HepG2 (cell line): ENCODE measurements at regions not wholly inside any gene's neighbourhood (a gene's known extent, or its start where the extent isn't known, plus 50 kb on each side); places are given as distances from the start of the nearest gene placed in this dataset.

ENCODE experiments used
- ATAC-seq: fragments of 200-7000 bp; cut with Tn5 transposase; 3 replicates; pipeline ENCODE4 v1.9.1; 2020; ENCODE audit warnings: mild to moderate bottlenecking, moderate library complexity
- BruUV-seq: library from RNA; stranded (reverse); fragments of 400-500 nt; replicated peaks from 2 replicates; lab custom pipeline; 2021; lab: Mats Ljungman, UMichigan
- CTCF ChIA-PET: fragments of 300-600 bp; formaldehyde crosslinking; extraction: SDS; loops from one replicate; lab custom pipeline; 2021; ENCODE audit warnings: low total read pairs, inconsistent platforms, low intra/inter-chr PET ratio; lab: Yijun Ruan, JAX
- POLR2A ChIA-PET: fragments of 350-600 bp; sonication (Branson Sonifier 250); formaldehyde crosslinking; loops from one replicate; lab custom pipeline; 2020; ENCODE audit warnings: antibody characterized with exemption, inconsistent platforms; lab: Yijun Ruan, JAX
- DNase-seq: peaks from one replicate; pipeline ENCODE4 v3.0.0-alpha.2; 2015; ENCODE audit warnings: low spot score
- FAIRE-seq: peaks from 3 replicates; lab custom pipeline; 2011; peaks lifted over from hg19 to GRCh38; lab: Jason Lieb, UNC
- H2AFZ ChIP-seq: one replicate; pipeline ENCODE4 v1.6.1; 2011; ENCODE audit warnings: low read length, inconsistent platforms
- H3K27ac ChIP-seq: fragments of 300-600 bp; 3 replicates; pipeline ENCODE4 v1.8.0; 2011; ENCODE audit warnings: mixed run types, mild to moderate bottlenecking, mixed read lengths, low read length, inconsistent platforms; ENCODE audit not compliant: insufficient read depth; ENCODE audit errors: extremely low read length
- H3K27me3 ChIP-seq, 2 experiments: fragments of 200-600 bp in 1 of 2; 2 replicates in 1 of 2; 3 replicates in 1 of 2; pipeline versions ENCODE4 v1.6.0 to v1.8.0; 2011; ENCODE audit warnings: low read length in 2 of 2, mild to moderate bottlenecking in 2 of 2, moderate library complexity in 2 of 2, inconsistent platforms in 1 of 2; ENCODE audit not compliant: insufficient read depth in 2 of 2, control insufficient read depth in 1 of 2
- H3K36me3 ChIP-seq, 2 experiments: fragments of 200-600 bp in 1 of 2; replicated peaks in 1 of 2; 2 replicates in 1 of 2; 3 replicates in 1 of 2; pipeline versions ENCODE4 v1.5.1 to v1.8.0; 2011; ENCODE audit warnings: low read length in 2 of 2, inconsistent platforms in 1 of 2; ENCODE audit not compliant: insufficient read depth in 2 of 2, control insufficient read depth in 1 of 2
- H3K4me1 ChIP-seq: 2 replicates; pipeline ENCODE4 v1.5.1; 2012; ENCODE audit warnings: low read length, inconsistent platforms; ENCODE audit not compliant: insufficient read depth
- H3K4me2 ChIP-seq: 2 replicates; pipeline ENCODE4 v1.6.0; 2011; ENCODE audit warnings: low read depth, low read length, inconsistent platforms
- H3K4me3 ChIP-seq, 3 experiments: fragments of 200-600 bp in 1 of 3; sonication (generic), shearing (Covaris generic) in 1 of 3; replicated peaks in 1 of 3; 2 replicates each; pipeline ENCODE4 v1.5.1; 2011 to 2016; ENCODE audit warnings: low read length in 3 of 3, inconsistent platforms in 2 of 3, low read depth in 2 of 3, mild to moderate bottlenecking in 2 of 3, control low read depth in 1 of 3, mixed read lengths in 1 of 3; ENCODE audit not compliant: insufficient read depth in 1 of 3
- H3K79me2 ChIP-seq: one replicate; pipeline ENCODE4 v1.6.1; 2011; ENCODE audit warnings: low read length, inconsistent platforms; ENCODE audit not compliant: insufficient read depth
- H3K9ac ChIP-seq: 2 replicates; pipeline ENCODE4 v1.6.0; 2011; ENCODE audit warnings: mild to moderate bottlenecking, low read depth, low read length, inconsistent platforms; ENCODE audit not compliant: insufficient read depth
- H3K9me3 ChIP-seq: 2 replicates; pipeline ENCODE4 v1.5.1; 2012; ENCODE audit warnings: mild to moderate bottlenecking, low read length
- H4K20me1 ChIP-seq: 2 replicates; pipeline ENCODE4 v1.6.0; 2011; ENCODE audit warnings: inconsistent platforms, mild to moderate bottlenecking, low read length, moderate library complexity; ENCODE audit not compliant: insufficient read depth
- AKAP8 ChIP-seq: sonication (generic); formaldehyde crosslinking; IDR thresholded peaks from 2 replicates; pipeline ENCODE4 v1.5.1; 2020; ENCODE audit warnings: mild to moderate bottlenecking, missing genetic modification reagents
- BCL3 ChIP-seq: sonication (generic); formaldehyde crosslinking; IDR thresholded peaks from 2 replicates; pipeline ENCODE4 v1.5.1; 2020; ENCODE audit warnings: mild to moderate bottlenecking, missing genetic modification reagents, moderate library complexity
- CHD2 ChIP-seq: IDR thresholded peaks from 2 replicates; pipeline ENCODE4 v1.6.1; 2011; ENCODE audit warnings: low read depth, low read length, improper control_type of control experiment
- EHMT2 ChIP-seq: fragments of 200-600 bp; sonication (generic); IDR thresholded peaks from 2 replicates; pipeline ENCODE4 v1.7.0; 2017; ENCODE audit warnings: antibody characterized with exemption, low read depth, low read length, borderline replicate concordance
- HDAC6 ChIP-seq: fragments of 200-600 bp; sonication (generic); IDR thresholded peaks from 2 replicates; pipeline ENCODE4 v1.7.0; 2017; ENCODE audit warnings: mild to moderate bottlenecking, antibody characterized with exemption, low read length, low read depth
- IKZF1 ChIP-seq: fragments of 450-650 bp; IDR thresholded peaks from 2 replicates; pipeline ENCODE4 v1.7.1; 2016
- IRF9 ChIP-seq: sonication (generic); formaldehyde crosslinking; IDR thresholded peaks from 2 replicates; pipeline ENCODE4 v1.8.0; 2022; ENCODE audit warnings: missing genetic modification reagents, mild to moderate bottlenecking, borderline replicate concordance
- PPARG ChIP-seq: conservative IDR thresholded peaks from 2 replicates; pipeline ENCODE4 v1.6.1; 2016; ENCODE audit warnings: missing biosample characterization, missing genetic modification reagents
- SMAD3 ChIP-seq: sonication (generic); formaldehyde crosslinking; IDR thresholded peaks from 2 replicates; pipeline ENCODE4 v1.4.0; 2020; ENCODE audit warnings: missing genetic modification reagents
- SOX13 ChIP-seq, 3 experiments: fragments of 450-650 bp in 1 of 3; sonication (generic) in 1 of 3; formaldehyde crosslinking in 1 of 3; IDR thresholded peaks in 2 of 3; conservative IDR thresholded peaks in 1 of 3; 2 replicates each; pipeline versions ENCODE4 v1.5.0 to v1.6.1; 2016 to 2020; ENCODE audit warnings: antibody characterized with exemption in 1 of 3, mild to moderate bottlenecking in 1 of 3, missing compliant biosample characterization in 1 of 3, missing genetic modification reagents in 1 of 3, moderate library complexity in 1 of 3
- SYNCRIP ChIP-seq: fragments of 200-400 bp; formaldehyde crosslinking; IDR thresholded peaks from 2 replicates; pipeline ENCODE4 v1.6.1; 2018; ENCODE audit warnings: mild to moderate bottlenecking, low read depth, low read length; ENCODE audit not compliant: insufficient read depth
- ZC3H4 ChIP-seq: sonication (generic); formaldehyde crosslinking; IDR thresholded peaks from 2 replicates; pipeline ENCODE4 v1.4.0; 2020; ENCODE audit warnings: missing genetic modification reagents, borderline replicate concordance
- ZNF12 ChIP-seq: sonication (generic); formaldehyde crosslinking; IDR thresholded peaks from 2 replicates; pipeline ENCODE4 v1.5.0; 2020; ENCODE audit warnings: missing genetic modification reagents
- ZNF569 ChIP-seq: sonication (generic); formaldehyde crosslinking; IDR thresholded peaks from 2 replicates; pipeline ENCODE4 v1.5.0; 2020; ENCODE audit warnings: mild to moderate bottlenecking, missing genetic modification reagents, moderate library complexity, borderline replicate concordance
- ZNF75D ChIP-seq: sonication (generic); formaldehyde crosslinking; IDR thresholded peaks from 2 replicates; pipeline ENCODE4 v1.8.1; 2023; ENCODE audit warnings: missing genetic modification reagents, mild to moderate bottlenecking, borderline replicate concordance
- ZNF816 ChIP-seq: sonication (generic); formaldehyde crosslinking; IDR thresholded peaks from 2 replicates; pipeline ENCODE4 v1.8.0; 2022; ENCODE audit warnings: missing genetic modification reagents, mild to moderate bottlenecking, borderline replicate concordance
- WGBS: methylation state at CpG from one replicate; pipeline ENCODE4 v1.1.6; 2017; ENCODE audit warnings: low lambda C conversion rate; 5-methylcytosine and 5-hydroxymethylcytosine counted together
- in situ Hi-C: cut with HindIII; loops from 2 replicates; pipeline ENCODE4 v1.10.0; 2017; ENCODE audit warnings: low pct_unique_long_range_greater_than_20kb; ENCODE audit not compliant: extremely low pct_ligation_motif_present
- intact Hi-C: fragments of 100-400 bp; cut with micrococcal nuclease; formaldehyde crosslinking; loops from one replicate; pipeline ENCODE4 v1.10.0; 2022; ENCODE audit not compliant: unreplicated experiment
- TF ChIP-seq, protein P1 (sequence below): IDR thresholded peaks from 2 replicates; pipeline ENCODE4 v1.6.1; 2018; ENCODE audit warnings: missing genetic modification reagents

DNA sequence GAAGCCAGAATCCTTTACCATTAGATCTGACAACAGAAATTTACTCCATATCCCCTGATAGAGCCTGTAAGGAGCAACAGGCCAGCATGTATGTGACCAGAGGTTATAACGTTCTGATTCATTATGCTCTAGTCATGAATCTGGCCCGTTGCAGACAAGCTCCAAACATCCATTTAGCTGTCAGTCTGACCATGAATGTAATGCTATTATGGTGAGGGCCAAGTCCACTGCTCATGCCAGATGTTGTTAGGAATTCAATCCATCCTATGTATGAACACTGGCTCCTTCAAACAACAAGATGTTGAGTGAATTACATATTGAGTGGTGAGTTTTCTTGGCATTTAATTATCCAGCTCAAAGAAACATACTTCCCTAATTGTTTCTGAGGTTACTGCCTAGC, 610.1 kb upstream of the ANKRD30A start:
- TF ChIP-seq ZNF569 (CRISPR knock-in tag) = no peak
- TF ChIP-seq ZC3H4 (CRISPR knock-in tag) = no peak
- no peak for TF ChIP-seq AKAP8 (CRISPR knock-in tag)
- no peak for TF ChIP-seq IKZF1
- no peak for TF ChIP-seq SMAD3 (CRISPR knock-in tag)
- TF ChIP-seq ZNF816 (CRISPR knock-in tag) = no peak
- TF ChIP-seq PPARG = no peak
- TF ChIP-seq EHMT2 = no peak
- in situ Hi-C loops = no loop called here
- intact Hi-C loops = no loop called here
- FAIRE-seq (no peak), ATAC-seq (no peak), DNase-seq (no peak)
- Histone ChIP-seq H3K27me3 (no peaks in the 10 kb centered on the region), H4K20me1 (no peaks in the 10 kb centered on the region), H3K4me2 (no peak overlapping the region), H3K4me1 (no peaks in the 10 kb centered on the region), H3K4me3 (no peak overlapping the region), H3K9me3 (no peaks in the 10 kb centered on the region), H3K79me2 (no peaks in the 10 kb centered on the region), H3K9ac (no peak overlapping the region), H3K36me3 (no peaks in the 10 kb centered on the region), H2AFZ (no peak overlapping the region), H3K27ac (no peak overlapping the region)
- CTCF ChIA-PET = no interaction called here
- 0% methylated on average over 2 of the region's 2 CpGs for WGBS
- POLR2A ChIA-PET = no interaction called here
- BruUV-seq = no TSS peak

DNA sequence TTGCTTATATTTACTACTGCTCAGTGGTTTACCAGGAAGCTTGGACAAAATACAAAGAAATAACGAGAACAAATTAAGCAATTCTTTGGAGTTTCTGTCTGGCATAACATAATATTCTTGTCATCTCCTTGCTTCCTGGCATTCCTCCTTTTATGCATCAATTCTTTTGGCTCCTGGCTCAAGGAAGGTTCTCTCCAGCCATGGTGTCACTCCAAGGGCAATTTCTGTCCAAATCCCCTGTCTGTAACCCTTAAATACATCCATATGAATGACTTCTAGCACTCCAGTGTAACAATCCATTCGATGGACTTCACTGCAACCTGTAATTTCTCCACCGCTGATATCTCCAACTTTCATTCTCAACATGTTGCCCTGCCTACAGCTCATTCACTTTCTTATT, 617.7 kb upstream of the ANKRD30A start:
- no peaks in the 10 kb centered on the region for H3K9me3 ChIP-seq
- no peaks in the 10 kb centered on the region for H3K36me3 ChIP-seq
- WGBS = 34% methylated on average over 3 of the region's 3 CpGs
- no peak overlapping the region for H3K4me3 ChIP-seq
- no peak for ATAC-seq
- in situ Hi-C loops = no loop called here
- FAIRE-seq = no peak
- intact Hi-C loops = no loop called here
- no peaks in the 10 kb centered on the region for H3K27me3 ChIP-seq
- CTCF ChIA-PET = no interaction called here
- TF ChIP-seq ZNF12 (CRISPR knock-in tag) = no peak
- TF ChIP-seq ZNF75D (CRISPR knock-in tag) = no peak
- TF ChIP-seq IRF9 (CRISPR knock-in tag) = no peak
- TF ChIP-seq CHD2 = no peak
- TF ChIP-seq, protein P1, sequence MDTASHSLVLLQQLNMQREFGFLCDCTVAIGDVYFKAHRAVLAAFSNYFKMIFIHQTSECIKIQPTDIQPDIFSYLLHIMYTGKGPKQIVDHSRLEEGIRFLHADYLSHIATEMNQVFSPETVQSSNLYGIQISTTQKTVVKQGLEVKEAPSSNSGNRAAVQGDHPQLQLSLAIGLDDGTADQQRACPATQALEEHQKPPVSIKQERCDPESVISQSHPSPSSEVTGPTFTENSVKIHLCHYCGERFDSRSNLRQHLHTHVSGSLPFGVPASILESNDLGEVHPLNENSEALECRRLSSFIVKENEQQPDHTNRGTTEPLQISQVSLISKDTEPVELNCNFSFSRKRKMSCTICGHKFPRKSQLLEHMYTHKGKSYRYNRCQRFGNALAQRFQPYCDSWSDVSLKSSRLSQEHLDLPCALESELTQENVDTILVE (CRISPR knock-in tag) = no peak
- no peak for TF ChIP-seq SOX13 (IDR thresholded peaks at IDR 0.05)
- no peak for TF ChIP-seq SOX13 (CRISPR knock-in tag; conservative IDR thresholded peaks at IDR 0.05 in 1 of 2, IDR thresholded peaks at IDR 0.05 in 1 of 2)
- no peak for TF ChIP-seq SYNCRIP
- no peak for TF ChIP-seq BCL3 (CRISPR knock-in tag)
- TF ChIP-seq HDAC6 = no peak
- no peak overlapping the region for H3K9ac ChIP-seq
- no peaks in the 10 kb centered on the region for H3K79me2 ChIP-seq
- POLR2A ChIA-PET = no interaction called here
- H4K20me1 ChIP-seq = no peaks in the 10 kb centered on the region
- no peak for DNase-seq
- H3K4me2 ChIP-seq = no peak overlapping the region
- no peak overlapping the region for H3K27ac ChIP-seq
- no TSS peak for BruUV-seq
- H3K4me1 ChIP-seq = no peaks in the 10 kb centered on the region
- H2AFZ ChIP-seq = no peak overlapping the region
